ENCODE measurements at regions not wholly inside any gene's neighbourhood (a gene's known extent, or its start where the extent isn't known, plus 50 kb on each side); places are given as distances from the start of the nearest gene placed in this dataset.
A peak's percentile ranks its signal among the peaks of the same experiment; 100 is the strongest.

GRCh38 chr1:38239258-38239835, 192.8 kb upstream of the POU3F1 start:
- FAIRE-seq (no peak), DNase-seq (ENCODE audit: insufficient read length, low spot score) (no peak)
- no peak for TF ChIP-seq POLR2A (IDR thresholded peaks at IDR 0.05; ENCODE audit: low read depth, low read length)

DNA sequence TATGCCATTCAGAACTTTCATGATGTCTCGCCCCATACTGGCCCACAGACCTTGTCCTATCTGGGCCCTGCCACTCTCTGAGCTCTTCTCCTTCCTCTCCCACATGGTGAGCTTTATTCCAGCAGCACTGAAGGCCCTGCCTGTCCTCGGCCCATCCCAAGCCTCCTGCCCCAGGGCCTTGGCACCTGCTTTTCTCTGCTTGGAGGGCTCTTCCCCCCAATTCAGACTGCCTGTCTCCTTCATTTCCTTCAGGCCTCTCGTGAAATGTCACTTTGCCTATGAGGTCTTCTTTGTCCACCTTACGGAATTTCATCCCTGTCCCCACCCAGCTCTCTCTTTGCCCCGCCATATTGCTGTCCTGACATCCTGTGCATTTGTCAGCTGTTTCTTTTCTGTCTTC, 191.7 kb upstream of the POU3F1 start:
- DNase-seq (ENCODE audit: insufficient read length, low spot score) = no peak
- FAIRE-seq = no peak
- TF ChIP-seq POLR2A (IDR thresholded peaks at IDR 0.05; ENCODE audit: low read depth, low read length) = no peak

DNA sequence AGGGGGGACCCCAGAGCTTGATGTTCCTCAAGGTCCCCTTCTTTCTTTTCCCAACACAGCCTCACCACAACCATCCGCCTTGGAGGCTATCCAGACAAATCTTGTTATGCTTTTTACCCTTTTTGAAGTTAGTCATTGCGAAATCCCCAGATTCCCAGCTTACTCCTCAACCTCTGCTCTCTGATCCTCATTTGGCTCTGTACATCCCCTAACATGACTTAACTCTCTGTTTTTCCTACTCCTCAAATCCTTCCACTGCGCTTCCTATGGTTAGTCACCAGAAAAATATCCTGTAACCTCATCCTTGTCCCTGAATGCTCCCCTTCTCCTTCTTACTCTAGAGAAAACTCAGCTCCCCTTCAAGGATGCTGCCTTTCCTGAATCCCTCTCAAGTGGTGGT, 189.1 kb upstream of the POU3F1 start:
- no peak for TF ChIP-seq POLR2A (IDR thresholded peaks at IDR 0.05; ENCODE audit: low read depth, low read length)
- peak; percentile 17 for DNase-seq (ENCODE audit: insufficient read length, low spot score)

DNA sequence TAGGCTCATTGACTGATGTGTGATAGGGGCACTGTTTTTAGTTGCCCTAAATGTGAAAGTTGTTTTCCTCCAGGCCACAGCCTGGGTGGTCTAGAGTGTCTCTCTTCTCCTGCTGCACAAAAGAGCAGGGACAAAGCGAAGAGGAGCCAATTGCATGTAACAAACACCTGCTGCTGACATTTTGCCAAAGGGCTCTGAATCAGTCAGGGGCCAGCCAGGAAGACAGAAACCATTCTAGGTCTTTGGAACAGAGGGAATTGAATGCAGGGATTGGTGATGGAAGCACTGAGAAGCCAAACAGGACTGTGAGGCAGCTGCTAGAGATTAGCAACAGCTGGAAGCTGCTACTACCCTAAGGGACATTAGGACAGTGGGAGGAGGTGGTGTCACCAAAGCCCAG, 185.3 kb upstream of the POU3F1 start:
- TF ChIP-seq POLR2A (IDR thresholded peaks at IDR 0.05; ENCODE audit: low read depth, low read length) = no peak
- FAIRE-seq (no peak), DNase-seq (ENCODE audit: insufficient read length, low spot score) (no peak)

More for the DNA sequence above, 189.1 kb upstream of the POU3F1 start:
- no peak for FAIRE-seq

- TF ChIP-seq POLR2A (IDR thresholded peaks at IDR 0.05; ENCODE audit: low read depth, low read length) = no peak
- DNase-seq (ENCODE audit: insufficient read length, low spot score) (no peak), FAIRE-seq (no peak)
Observed at GRCh38 chr1:38228718-38229117, 182.1 kb upstream of the POU3F1 start.

- FAIRE-seq (no peak), DNase-seq (ENCODE audit: insufficient read length, low spot score) (no peak)
- no peak for TF ChIP-seq POLR2A (IDR thresholded peaks at IDR 0.05; ENCODE audit: low read depth, low read length)
Observed at GRCh38 chr1:38225745-38226144, 179.2 kb upstream of the POU3F1 start.

- FAIRE-seq = no peak
- no peak for DNase-seq (ENCODE audit: insufficient read length, low spot score)
- no peak for TF ChIP-seq POLR2A (IDR thresholded peaks at IDR 0.05; ENCODE audit: low read depth, low read length)
Observed at GRCh38 chr1:38223391-38223790, 176.8 kb upstream of the POU3F1 start.

GRCh38 chr1:38222891-38223290, 176.3 kb upstream of the POU3F1 start:
- DNase-seq (ENCODE audit: insufficient read length, low spot score) (no peak), FAIRE-seq (no peak)

DNA sequence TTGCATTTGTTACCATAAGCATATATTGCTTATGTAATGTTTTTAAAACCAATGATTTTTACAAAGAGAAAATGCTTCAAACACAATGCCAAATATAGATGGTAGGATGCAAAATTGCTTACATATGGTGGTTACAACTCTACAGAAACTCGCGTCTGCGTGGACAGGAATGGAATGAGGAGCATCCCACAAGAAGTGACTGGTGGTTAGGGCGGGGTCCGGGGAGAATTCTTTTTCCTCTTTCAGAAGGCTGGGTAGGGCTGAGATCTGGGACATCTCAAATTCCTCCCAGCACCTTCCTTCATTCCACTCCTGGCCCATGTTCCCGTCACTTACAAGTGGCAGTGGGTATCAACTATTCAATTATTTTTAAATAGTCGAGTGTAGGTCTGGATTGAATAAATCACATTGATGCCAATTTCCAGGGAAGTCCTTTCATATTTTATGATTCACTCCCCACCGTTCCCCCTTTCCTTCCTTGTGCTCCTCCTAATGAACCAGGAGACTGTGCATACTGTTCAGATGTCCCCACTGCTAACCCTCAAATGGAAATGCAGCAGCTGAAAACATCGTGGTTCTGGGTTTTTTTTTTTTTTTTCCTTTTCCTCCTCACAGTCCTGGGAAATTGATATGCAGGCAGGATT, 174.5 kb upstream of the POU3F1 start:
- TF ChIP-seq POLR2A (IDR thresholded peaks at IDR 0.05; ENCODE audit: low read depth, low read length) = no peak
- DNase-seq (ENCODE audit: insufficient read length, low spot score) (no peak), FAIRE-seq (no peak)

More at GRCh38 chr1:38222891-38223290, 176.3 kb upstream of the POU3F1 start:
- no peak for TF ChIP-seq POLR2A (IDR thresholded peaks at IDR 0.05; ENCODE audit: low read depth, low read length)

GRCh38 chr1:38217316-38217715, 170.7 kb upstream of the POU3F1 start:
- TF ChIP-seq POLR2A (IDR thresholded peaks at IDR 0.05; ENCODE audit: low read depth, low read length) = no peak
- FAIRE-seq (no peak), DNase-seq (ENCODE audit: insufficient read length, low spot score) (no peak)

- FAIRE-seq (no peak), DNase-seq (ENCODE audit: insufficient read length, low spot score) (no peak)
- TF ChIP-seq POLR2A (IDR thresholded peaks at IDR 0.05; ENCODE audit: low read depth, low read length) = no peak
Observed at GRCh38 chr1:38213646-38214434, 167.2 kb upstream of the POU3F1 start.

DNA sequence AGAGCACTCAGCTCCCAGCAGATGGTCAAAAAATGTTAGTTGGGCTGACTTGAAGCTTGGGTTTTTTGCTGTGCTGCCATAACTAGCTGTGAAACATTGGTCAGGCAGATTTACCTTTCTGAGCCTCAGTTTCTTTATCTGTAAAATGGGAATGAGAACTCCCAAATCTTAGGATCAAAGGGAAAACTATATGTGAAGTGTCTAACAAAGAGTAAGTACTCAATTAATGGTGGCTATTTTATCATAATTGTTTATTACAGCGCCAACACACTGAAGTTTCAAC, 164.2 kb upstream of the POU3F1 start:
- TF ChIP-seq POLR2A (IDR thresholded peaks at IDR 0.05; ENCODE audit: low read depth, low read length) = no peak
- FAIRE-seq = no peak
- DNase-seq (ENCODE audit: insufficient read length, low spot score) = no peak

- no peak for TF ChIP-seq POLR2A (IDR thresholded peaks at IDR 0.05; ENCODE audit: low read depth, low read length)
- FAIRE-seq (no peak), DNase-seq (ENCODE audit: insufficient read length, low spot score) (no peak)
Observed at GRCh38 chr1:38210021-38210894, 163.7 kb upstream of the POU3F1 start.

Measured in H54 (cell line).